ENCODE measurements at regions not wholly inside any gene's neighbourhood (a gene's known extent, or its start where the extent isn't known, plus 50 kb on each side); places are given as distances from the start of the nearest gene placed in this dataset.

DNA sequence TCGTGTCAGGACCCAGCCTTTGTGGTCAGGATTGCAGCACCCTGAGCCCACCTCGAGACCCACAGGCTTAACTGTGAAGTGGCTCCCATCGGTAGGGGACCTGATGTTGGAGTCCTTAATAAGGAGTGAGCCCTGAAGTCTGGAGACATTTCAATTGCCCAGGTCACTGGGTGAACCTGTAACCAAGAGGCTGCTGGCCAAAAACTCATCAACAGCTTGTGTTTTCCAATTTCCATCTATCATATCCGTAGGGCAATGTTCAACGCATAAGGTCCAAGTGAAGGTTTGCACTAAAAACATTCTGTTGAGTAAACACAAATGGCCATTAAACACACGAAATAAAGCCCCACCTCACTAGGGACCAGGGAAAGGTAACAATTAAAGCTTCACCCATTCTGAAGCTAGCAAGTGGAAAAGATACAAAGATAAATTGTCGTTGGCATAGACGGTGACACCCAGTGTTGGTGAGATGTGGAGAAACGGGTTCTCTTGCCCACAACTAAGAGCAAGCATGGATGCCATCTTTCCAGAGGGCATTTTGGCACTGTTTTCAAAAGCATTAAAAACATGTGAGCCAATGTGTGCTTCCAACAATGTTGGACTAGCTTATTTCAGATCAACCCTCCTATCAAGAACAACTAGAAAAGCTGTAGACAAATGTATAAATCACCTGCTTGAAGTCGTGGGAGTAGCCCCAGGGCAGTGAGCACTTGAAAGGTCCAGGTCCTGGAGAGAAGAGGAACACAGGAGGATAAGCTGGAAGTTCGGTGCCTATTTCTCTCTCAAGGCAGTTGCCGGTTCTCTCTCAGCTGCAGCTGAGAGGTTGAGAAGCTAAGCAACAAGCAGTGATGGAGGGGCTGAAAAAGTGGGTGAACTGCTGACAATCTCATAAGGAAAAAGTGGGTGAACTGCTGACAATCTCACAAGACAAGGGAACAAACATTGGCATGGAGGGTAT lies 56.3 kb upstream of the PCSK6 start:
- TF ChIP-seq, protein P1, sequence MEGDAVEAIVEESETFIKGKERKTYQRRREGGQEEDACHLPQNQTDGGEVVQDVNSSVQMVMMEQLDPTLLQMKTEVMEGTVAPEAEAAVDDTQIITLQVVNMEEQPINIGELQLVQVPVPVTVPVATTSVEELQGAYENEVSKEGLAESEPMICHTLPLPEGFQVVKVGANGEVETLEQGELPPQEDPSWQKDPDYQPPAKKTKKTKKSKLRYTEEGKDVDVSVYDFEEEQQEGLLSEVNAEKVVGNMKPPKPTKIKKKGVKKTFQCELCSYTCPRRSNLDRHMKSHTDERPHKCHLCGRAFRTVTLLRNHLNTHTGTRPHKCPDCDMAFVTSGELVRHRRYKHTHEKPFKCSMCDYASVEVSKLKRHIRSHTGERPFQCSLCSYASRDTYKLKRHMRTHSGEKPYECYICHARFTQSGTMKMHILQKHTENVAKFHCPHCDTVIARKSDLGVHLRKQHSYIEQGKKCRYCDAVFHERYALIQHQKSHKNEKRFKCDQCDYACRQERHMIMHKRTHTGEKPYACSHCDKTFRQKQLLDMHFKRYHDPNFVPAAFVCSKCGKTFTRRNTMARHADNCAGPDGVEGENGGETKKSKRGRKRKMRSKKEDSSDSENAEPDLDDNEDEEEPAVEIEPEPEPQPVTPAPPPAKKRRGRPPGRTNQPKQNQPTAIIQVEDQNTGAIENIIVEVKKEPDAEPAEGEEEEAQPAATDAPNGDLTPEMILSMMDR (IDR thresholded peaks at IDR 0.05): no peak
- TF ChIP-seq POLR2A (IDR thresholded peaks at IDR 0.05): no peak

All from esophagus squamous epithelium (tissue), 4 donors.